Activated CD4-positive, alpha-beta T cell treated with anti-CD3 and anti-CD28 coated beads, Interleukin-2, Interleukin-4, amounts not matched to agents 100 ng/mL and 50 ng/mL, durations not matched to agents 16 hours and 8 hours (primary cell): ENCODE measurements at regions not wholly inside any gene's neighbourhood (a gene's known extent, or its start where the extent isn't known, plus 50 kb on each side); places are given as distances from the start of the nearest gene placed in this dataset.
"Not testable (repeated sequence)": the region's sequence is repeated elsewhere in the genome, so short reads cannot be mapped to it uniquely, and the experiment has no call there.

ENCODE experiments used
- DNase-seq: peaks from one replicate; pipeline ENCODE4 v3.0.0-alpha.2; 2020; ENCODE audit warnings: low spot score

DNA sequence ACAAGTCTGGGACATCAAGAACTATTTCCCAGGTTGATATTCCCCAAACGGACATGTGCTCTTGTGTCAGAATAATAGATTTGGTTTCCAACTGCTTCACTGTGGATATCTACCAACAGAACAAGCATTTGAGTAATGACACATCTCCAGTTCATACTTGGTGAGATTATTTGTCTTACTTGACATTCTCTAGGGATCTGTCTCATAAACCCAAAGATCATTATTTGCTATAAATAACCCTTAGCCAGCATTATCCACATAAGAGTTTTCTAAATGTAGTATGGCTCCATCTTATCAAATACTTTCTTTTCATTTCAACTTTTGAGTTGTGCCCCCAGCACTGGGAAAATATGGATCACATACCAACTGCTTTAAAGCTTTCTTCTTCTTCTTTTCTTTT is 1063.9 kb upstream of the CDH18 start:
- no peak for DNase-seq

DNA sequence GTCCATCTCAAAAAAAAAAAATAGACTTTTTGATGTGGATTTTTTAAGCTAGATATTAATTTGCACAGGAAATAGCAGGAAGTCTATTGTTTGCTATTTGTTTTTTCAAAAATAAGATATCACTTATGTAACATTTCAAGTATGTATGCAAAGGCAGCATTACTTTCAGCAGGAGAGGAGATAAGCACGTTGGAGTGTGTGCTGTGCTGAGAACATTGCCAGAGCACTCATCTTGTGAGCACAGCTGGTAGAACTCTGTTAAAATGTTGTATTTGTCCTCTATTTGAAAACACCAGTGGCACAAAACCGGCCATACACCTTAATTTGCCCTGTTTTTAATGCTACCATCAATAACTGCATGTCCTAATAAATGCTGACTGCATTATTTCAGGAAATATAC is 1061.9 kb upstream of the CDH18 start:
- no peak for DNase-seq

DNA sequence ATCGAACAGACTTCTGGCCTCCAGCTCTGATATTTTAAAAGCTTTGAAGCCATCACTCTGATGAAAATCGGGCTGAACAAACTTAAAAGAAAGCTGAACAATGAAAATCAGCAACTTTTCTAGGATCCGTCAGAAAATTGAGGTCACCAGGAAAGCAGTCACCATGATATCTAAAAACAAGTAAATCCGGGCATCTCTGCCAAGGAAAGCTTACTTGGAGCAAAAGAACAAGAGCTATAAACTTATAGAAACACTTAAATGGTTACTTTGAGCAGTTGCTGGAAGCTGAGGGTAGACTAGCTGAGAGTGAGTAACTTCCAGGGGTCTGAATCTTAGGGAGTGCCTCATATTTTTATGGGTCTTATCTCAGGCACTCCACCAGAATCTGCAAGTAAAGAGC is 1043.0 kb upstream of the CDH18 start:
- DNase-seq = no peak

DNA sequence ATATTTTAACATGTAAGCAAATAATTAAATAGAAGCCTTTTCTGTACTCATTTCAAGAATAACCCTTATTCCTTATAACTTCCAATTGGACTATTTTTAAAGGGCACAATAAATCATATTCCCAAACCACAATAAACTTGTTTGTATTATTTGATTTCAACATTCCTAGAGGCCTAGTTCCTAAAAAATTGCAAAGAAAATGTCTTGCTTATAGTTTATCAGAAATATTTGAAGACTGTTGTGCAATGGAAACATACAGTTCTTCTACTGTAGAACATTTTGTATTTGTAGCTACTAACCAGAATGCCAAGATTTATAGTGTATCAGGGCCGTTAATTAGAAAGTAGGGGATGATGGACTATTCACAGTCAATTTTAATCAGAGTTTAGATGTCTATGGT is 1037.0 kb upstream of the CDH18 start:
- DNase-seq = no peak

DNA sequence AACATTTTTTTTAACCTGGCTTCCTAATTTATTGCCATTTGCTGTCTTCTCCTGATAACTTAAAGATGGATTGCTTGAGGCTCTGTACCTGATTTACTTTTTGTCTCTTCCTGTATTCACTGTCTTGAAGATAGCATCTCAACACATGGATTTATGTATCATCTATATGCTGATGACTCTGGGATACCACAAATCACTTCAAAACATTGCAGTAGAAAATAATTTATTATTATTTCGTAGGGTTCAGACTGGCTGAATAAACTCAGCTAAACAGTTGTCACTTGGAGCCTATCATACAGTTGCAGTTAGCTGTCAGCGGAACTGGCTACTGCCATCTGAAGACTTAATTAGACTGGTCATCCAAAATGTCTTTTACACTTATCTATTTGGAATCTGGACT is 1025.2 kb upstream of the CDH18 start:
- no peak for DNase-seq

DNA sequence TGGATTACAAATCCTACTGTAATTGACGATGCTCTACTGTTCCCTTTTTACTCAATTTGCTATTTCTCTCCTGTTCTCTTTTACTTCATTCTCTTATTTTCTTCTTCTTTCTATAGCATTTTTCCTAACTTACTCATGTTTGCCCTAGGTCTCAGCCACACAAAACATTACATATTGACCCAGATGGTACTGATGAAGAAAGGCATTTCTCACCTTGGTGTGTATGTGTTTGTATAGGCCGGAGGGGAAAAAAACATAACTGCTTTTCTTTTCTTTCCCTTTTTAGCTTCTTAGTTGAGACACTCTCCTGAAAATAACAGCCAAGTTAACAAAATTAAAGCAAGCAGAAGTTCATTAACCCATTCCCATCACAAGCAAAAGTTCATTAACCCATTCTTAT is 1019.8 kb upstream of the CDH18 start:
- DNase-seq = no peak

DNA sequence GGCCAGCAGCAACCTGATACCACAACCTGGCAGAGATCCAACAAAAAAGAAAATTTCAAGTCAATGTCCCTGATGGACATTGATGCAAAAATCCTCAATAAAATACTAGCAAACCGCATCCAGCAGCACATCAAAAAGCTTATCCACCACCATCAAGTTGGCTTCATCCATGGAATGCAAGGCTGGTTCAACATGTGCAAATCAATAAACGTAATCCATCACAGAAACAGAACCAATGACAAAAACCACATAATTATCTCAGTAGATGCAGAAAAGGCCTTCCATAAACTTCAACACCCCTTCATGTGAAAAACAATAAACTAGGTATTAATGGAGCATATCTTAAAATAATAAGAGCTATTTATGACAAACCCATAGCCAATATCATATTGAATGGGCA is 1000.9 kb upstream of the CDH18 start:
- not testable (repeated sequence) for DNase-seq

DNA sequence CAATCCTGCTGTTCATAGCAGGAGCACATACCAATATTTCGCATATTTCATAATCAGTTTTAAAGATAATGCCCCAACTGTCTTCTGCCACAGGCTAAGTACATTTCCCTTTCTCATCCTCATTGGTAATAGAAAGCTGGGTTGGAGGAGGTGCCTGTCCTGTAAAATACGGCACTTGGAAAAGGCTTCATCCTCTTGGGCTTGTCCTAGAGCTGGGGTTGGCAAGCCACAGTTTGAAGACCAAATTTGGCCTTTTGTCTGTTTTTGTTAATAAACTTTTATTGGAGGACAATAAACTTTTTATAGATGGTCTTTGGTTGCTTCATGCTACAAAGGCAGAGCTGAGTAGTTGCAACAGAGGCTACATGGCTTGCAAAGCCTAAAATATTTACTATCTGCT is 997.8 kb upstream of the CDH18 start:
- DNase-seq = no peak

DNA sequence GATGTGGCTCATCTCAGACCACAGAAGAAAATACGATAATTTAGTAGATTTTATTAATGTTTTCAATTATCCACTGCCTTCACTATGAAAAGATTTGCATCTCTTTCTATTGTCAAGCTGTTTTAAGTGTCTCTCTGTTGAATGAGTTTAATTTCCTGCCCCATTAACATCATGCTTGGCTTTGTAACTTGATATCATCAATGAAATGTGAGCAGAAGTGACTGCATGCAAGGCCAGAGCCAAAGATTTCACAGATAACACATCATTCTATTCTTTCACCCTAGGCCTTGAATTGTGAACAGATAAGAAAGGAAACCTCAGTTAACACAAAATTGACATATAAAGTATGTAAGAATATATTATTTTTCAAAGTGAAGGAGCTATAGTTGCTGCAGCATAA is 986.4 kb upstream of the CDH18 start:
- DNase-seq = no peak

DNA sequence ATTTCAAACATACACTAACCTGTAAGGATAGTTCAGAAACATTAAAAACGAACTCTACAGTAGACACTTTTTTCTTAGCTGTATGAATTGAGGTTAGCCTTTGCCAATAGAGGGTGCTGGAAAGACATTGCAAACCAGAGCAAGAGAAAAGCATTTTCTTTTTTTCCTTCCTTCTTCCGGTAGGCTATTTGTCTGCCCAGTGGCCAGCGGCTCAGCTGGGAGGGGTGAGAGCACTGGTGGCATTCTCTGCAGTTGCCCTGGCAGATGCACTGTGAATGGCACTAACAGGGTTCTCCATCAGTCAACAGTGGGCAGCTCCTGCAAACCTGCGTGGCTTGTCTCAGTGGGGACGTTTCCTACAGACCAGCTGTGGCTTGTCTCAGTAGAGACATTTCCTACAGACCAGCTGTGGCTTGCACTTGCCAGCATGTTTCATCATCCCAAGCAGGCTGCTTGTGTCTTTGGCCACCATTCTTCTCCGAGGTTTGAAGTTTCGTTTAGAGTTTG is 984.5 kb upstream of the CDH18 start:
- no peak for DNase-seq

DNA sequence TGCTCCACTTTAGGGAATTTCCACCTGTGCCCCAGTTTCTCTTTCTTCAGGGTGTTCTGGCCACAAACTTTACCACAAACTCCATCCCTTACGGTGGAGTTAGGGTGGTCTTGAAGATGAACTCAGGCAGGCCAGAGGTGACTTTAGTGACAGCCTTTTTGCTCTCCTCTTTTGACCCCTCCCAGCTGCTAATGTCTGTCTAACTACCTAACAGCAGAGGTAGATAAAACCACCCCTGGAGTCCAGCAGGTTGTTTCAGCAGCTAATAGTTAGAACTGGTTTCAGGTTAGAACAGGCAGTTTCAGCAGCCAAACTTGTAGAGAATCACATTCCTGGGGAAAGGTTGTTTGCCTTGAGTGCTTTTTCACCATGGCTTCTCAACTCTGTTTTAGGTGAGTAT is 971.3 kb upstream of the CDH18 start:
- DNase-seq = no peak

DNA sequence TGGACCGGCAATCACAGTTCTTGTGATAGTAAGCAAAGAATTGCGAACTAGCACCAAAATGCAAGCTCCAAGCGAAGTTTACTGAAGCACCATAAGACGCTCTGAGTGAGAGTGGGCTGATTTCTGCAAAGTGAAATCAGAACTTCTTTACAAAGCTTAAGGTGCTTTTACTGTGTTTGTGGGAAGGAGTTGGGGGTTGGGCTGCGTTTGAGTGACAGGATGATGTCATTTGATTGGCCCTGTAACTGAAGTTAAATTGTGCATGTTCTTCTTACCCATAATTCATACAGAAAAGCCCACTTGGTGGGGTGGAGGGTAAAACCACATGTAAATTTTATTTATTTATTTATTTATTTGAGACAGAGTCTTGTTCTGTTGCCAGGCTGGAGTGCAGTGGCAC is 970.6 kb upstream of the CDH18 start:
- DNase-seq = no peak

DNA sequence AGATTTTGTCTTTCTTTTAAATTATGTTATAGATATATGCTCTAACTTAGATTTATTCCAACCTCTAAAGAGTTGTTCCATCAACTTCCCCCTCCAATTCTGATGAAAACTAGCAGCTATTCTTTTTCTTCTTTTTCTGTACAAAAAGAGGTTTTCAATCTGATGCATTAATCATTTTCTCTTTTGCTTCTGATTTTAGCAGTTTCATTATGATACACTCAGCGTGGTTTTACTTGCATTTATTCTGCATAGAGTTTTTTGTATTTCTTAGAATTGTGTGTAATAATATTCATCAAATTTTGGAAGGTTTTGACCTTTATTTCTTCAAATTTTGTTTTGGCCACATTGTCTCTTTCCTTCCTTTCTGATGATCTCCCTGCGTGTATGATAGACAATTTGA is 968.1 kb upstream of the CDH18 start:
- no peak for DNase-seq

DNA sequence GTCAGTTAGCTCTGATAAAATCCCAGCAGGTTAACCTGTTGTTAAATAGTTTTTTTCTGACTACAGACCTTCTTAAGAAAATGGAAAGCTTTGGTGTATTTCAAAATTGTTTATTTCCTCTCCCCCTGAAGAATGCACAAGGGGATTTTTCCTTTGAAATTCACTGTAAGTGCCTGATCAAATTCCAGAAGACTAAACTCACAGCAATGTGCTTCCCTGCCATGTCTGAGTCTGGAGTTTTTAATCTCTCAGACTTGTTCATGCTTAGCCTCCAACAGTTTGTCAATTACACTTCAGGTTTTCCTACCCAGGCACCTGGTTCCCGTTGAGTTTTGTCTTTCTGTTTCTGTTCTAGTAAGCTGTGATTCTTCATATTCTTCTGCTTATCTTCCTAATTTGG is 961.6 kb upstream of the CDH18 start:
- DNase-seq = no peak

DNA sequence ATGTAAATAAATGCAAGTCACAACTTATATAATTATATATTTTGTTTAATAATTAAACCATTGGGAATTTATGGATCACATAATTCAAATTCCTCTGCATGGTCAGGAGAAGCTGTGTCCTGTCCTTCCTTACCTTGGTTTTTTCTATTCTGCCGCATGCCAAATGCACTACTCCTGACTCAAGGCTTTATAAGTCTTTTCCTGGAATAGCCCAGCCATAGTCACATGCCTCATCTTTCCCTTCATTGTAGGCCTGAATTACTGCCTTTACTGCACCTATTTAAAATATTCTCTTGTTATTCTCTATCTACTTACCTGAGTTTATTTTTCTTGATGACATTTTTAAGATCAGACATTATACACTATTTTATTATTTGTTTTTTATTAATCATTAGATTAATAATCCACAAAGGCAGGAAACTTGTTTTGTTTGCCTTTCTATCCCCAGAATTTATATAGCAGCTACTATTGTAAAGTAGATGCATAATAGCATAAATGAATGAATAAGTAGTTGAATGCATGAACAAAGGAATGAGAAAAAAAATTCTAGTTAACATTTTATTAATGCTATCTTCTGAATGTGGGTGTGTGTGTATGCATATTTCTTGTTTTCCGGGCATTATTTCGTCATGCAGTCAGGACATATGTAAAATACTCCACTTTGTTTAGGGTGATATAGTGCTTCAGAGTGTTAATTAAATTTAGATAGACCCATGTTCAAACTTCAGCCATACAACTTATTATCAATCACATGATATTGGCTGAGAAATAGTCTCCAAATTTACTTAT is 955.4 kb upstream of the CDH18 start:
- DNase-seq = not testable (repeated sequence)

DNA sequence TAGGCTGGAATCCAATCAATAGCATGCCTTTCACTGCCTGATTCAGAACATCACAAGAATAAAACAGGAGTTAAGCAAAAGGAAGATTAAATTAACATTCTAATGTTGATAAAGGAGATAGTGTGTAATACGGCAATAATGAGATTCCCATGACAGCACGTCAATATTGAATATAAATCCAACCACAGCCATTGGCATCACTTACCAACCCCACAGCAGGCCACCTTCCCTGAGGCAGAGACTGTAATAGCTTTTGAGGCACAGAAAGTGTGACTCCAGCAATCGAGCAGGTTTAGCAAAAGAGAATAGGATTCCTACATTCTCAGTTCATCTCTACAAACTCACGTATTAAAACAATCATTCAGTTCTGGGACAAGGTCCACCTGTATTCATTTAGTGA is 954.6 kb upstream of the CDH18 start:
- not testable (repeated sequence) for DNase-seq

DNA sequence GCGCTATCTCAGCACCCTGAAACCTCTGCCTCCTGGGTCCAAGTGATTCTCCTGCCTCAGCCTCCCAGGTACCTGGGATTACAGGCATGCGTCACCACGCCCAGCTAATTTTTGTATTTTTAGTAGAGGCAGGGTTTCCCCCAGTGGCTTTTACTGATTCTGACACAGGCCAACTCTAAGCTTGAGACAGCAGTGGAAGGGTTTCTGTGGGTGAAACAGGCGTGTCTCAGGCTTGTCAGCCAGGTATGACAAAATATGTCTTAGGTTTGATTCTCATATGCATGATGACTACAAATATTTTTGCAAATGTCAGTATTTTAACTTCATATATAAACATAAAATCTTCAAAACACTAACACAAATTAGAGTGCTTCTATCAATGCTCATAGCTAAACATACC is 952.8 kb upstream of the CDH18 start:
- not testable (repeated sequence) for DNase-seq

DNA sequence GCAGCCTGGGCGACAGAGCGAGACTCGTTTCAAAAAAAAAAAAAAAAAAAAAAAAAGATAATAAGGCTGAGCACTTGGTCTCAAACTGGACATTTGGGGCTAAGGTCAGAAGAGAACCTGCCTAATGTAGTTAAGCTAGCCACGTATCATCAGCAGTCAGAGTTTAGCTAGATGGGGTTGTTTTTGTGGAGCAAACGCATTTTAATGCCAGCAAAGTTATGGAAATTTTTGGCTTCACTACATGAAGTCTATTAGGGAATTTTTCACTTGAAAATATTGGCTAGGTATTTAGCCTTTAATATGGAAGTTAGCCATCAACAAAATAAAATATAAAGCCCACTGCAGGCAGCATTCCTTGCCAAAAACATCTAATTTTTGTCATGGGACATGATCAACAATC is 902.9 kb upstream of the CDH18 start:
- not testable (repeated sequence) for DNase-seq

DNA sequence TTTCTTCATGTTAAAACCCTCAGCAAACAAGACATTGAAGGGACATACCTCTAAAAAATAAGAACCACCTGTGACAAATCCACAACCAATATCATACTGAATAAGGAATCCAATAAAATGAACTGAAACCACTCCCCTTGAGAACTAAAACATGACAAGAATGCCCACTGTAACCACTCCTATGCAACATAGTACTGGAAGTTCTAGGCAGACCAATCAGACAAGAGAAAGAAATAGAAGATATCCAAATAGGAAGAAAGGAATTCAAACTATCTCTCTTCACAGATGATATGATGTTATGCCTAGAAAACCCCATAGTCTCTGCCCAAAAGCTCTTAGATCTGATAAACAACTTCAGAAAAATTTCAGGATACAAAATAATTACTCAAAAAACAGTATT is 887.7 kb upstream of the CDH18 start:
- not testable (repeated sequence) for DNase-seq

DNA sequence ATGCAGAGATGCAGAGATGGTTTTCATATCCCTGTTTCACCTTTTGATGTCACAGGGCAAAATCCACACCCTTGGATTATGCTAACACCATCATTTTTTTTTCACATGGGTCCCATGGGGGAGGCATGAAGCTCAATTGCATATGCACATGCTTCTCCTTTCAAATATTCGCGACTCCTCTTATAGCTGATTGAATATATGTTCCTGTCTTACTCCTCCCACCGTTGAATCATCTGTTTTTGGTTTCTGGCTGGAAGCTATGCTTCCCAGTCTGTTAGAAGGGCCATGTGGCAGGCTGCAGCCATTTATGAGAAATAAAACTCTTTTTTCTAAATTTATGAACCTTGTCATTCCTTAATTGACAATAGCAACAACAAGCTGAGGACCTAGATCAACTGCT is 877.9 kb upstream of the CDH18 start:
- not testable (repeated sequence) for DNase-seq

DNA sequence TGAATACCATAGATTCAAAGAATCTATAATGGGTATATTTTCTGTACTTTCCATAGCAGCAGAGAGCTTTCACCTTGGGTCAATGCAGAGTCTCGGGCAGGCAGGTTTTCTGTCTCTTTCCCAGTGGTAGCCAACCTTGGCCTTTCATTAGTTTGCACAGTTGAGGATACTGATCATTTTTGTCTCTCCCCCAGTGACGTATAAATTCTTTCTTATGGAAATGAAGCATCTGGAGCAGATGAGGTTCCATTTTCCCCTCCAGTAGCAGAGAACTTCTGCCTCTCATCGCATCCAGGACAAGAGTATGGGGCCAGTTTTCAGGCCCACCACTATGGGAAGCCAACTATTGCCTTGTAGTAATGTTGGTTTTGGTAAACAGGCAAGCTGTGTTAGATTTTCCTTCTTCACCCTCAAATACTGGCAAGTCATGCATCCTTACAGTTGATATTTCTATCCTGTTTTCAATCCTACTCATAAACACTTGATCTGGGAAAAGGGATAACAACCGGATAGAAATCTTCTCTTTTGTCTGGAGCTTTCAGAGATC is 845.2 kb upstream of the CDH18 start:
- DNase-seq = no peak

DNA sequence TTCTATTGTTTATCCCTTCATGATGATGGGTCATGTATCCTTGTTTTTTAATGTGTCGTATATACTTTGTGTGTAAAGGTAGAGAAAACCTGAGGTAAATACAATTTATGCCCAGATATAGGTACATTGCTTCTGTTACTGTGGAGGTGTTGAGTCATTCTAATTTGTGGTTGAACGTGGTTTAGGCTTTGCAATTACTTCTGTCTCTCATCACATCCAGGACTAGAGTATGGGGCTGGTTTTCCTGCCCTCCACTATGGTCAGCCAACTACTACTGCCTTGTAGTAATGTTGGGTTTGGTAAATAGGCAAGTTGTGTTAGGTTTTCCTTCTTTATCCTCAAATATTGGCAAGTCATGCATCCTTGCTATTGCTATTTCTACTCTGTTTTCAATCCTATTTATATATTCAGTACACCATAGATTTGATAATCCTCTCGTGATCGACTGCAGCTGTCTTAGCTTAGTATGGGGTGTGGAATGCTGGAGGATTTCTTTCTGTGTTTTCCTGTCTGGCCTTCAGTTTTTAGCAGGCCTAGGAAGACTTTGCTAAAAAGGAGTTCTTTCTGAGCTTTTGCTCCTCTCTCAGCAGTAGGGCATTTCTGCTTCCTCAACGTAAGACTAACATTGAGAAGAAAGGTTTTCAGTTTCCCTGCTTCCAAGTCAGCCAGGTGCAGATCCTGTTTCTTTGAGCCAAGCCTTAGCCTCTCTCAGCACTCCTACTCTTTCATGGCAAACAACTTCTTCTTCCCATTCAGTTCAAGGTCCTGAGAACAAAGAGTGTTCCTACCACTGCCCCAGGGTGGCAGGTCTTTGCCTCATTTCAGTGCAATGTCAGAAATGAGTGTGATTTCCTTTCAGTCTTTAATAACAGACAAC is 844.4 kb upstream of the CDH18 start:
- no peak for DNase-seq

DNA sequence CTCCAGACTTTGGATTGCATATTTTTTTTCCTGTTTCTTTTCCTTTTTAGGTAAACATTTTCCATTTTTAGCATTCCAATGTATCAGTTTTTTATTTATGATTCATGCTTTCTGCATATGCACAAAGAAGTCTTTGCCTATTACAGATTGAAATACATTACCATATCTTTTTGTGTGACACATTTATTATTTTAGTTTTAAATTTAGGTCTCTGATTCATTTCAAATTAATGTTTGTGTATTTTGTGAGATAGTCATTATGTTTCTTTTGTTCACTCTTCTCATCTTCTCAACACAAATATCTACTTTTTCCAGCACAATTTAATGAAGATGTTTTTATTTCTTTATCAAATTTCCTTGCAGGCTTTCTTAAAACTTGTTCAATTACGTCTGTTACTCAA is 838.0 kb upstream of the CDH18 start:
- DNase-seq = not testable (repeated sequence)
